Upper lobe of right lung (tissue), 1 donor: ENCODE measurements at regions not wholly inside any gene's neighbourhood (a gene's known extent, or its start where the extent isn't known, plus 50 kb on each side); places are given as distances from the start of the nearest gene placed in this dataset.

ENCODE experiments used
- ATAC-seq: fragments of 200-7000 bp; cut with Tn5 transposase; one replicate; pipeline ENCODE4 v1.9.1; 2020; ENCODE audit warnings: mild to moderate bottlenecking, moderate library complexity
- DNase-seq: peaks from one replicate; pipeline ENCODE4 v3.0.0-alpha.2; 2020
- H3K27ac ChIP-seq: fragments of 200-600 bp; one replicate; pipeline ENCODE4 v1.8.0; 2022
- H3K27me3 ChIP-seq: fragments of 200-600 bp; one replicate; pipeline ENCODE4 v1.8.0; 2022; ENCODE audit warnings: mild to moderate bottlenecking
- H3K36me3 ChIP-seq: fragments of 200-600 bp; one replicate; pipeline ENCODE4 v1.8.0; 2022
- H3K4me1 ChIP-seq: fragments of 200-600 bp; one replicate; pipeline ENCODE4 v1.8.0; 2022
- H3K4me3 ChIP-seq: fragments of 200-600 bp; one replicate; pipeline ENCODE4 v1.8.0; 2022; ENCODE audit warnings: mild to moderate bottlenecking
- H3K9me3 ChIP-seq: fragments of 200-600 bp; one replicate; pipeline ENCODE4 v1.8.0; 2022
- CTCF ChIP-seq: fragments of 200-600 bp; IDR thresholded peaks from one replicate; pipeline ENCODE4 v1.8.0; 2022; ENCODE audit warnings: antibody characterized with exemption
- intact Hi-C: fragments of 100-400 bp; cut with DNase I; formaldehyde crosslinking; loops from one replicate; pipeline ENCODE4 v1.11.0; 2022
- donor health status: DM: no; HTN: yes; CAD: no; lungs with severe emphysema.

- Histone ChIP-seq H3K27ac (no peak overlapping the region), H3K36me3 (no peaks in the 10 kb centered on the region), H3K4me1 (no peaks in the 10 kb centered on the region), H3K27me3 (peaks cover 8% of the 10 kb centered on the region), H3K4me3 (no peak overlapping the region), H3K9me3 (no peaks in the 10 kb centered on the region)
- no peak for TF ChIP-seq CTCF
- DNase-seq (no peak), ATAC-seq (no peak)
- intact Hi-C loops, result no loop called here
These were observed 81.5 kb upstream of the NTRK3 start for GRCh38 chr15:88337993-88338392.

- ATAC-seq, result no peak
- Histone ChIP-seq H3K36me3 (no peaks in the 10 kb centered on the region), H3K9me3 (no peaks in the 10 kb centered on the region), H3K4me1 (no peaks in the 10 kb centered on the region), H3K27me3 (peaks cover 13% of the 10 kb centered on the region), H3K4me3 (no peak overlapping the region), H3K27ac (no peak overlapping the region)
- no peak for DNase-seq
- intact Hi-C loops, result no loop called here
- TF ChIP-seq CTCF, result no peak
These were observed 78.5 kb upstream of the NTRK3 start for GRCh38 chr15:88335074-88335473.

GRCh38 chr15:88334436-88334835 is 77.9 kb upstream of the NTRK3 start:
- no peak for TF ChIP-seq CTCF
- DNase-seq, result no peak
- H3K27ac ChIP-seq, result no peak overlapping the region

GRCh38 chr15:88331291-88331690 is 74.8 kb upstream of the NTRK3 start:
- no peaks in the 10 kb centered on the region for H3K9me3 ChIP-seq
- peak; percentile 67 for ATAC-seq
- peaks cover 13% of the 10 kb centered on the region for H3K27me3 ChIP-seq
- no peak overlapping the region for H3K27ac ChIP-seq
- no peak for DNase-seq
- intact Hi-C loops, result no loop called here
- no peaks in the 10 kb centered on the region for H3K36me3 ChIP-seq
- peak; percentile 41 for TF ChIP-seq CTCF
- H3K4me3 ChIP-seq, result no peak overlapping the region
- H3K4me1 ChIP-seq, result no peaks in the 10 kb centered on the region

More at GRCh38 chr15:88334436-88334835, 77.9 kb upstream of the NTRK3 start:
- no peak overlapping the region for H3K4me3 ChIP-seq
- no peak for ATAC-seq
- H3K9me3 ChIP-seq, result no peaks in the 10 kb centered on the region
- H3K4me1 ChIP-seq, result no peaks in the 10 kb centered on the region
- no peaks in the 10 kb centered on the region for H3K36me3 ChIP-seq
- peaks cover 13% of the 10 kb centered on the region for H3K27me3 ChIP-seq
- intact Hi-C loops, result no loop called here

GRCh38 chr15:88326924-88327323 is 70.4 kb upstream of the NTRK3 start:
- Histone ChIP-seq H3K4me1 (no peaks in the 10 kb centered on the region), H3K36me3 (no peaks in the 10 kb centered on the region), H3K27ac (no peak overlapping the region), H3K9me3 (no peaks in the 10 kb centered on the region), H3K4me3 (no peak overlapping the region), H3K27me3 (peaks cover 9% of the 10 kb centered on the region)
- ATAC-seq, result no peak
- no peak for DNase-seq
- intact Hi-C loops, result no loop called here
- no peak for TF ChIP-seq CTCF

GRCh38 chr15:88324741-88325065 is 68.2 kb upstream of the NTRK3 start:
- no peak for DNase-seq
- Histone ChIP-seq H3K4me3 (no peak overlapping the region), H3K36me3 (no peaks in the 10 kb centered on the region), H3K27ac (no peak overlapping the region), H3K4me1 (no peaks in the 10 kb centered on the region), H3K27me3 (peaks cover 9% of the 10 kb centered on the region), H3K9me3 (no peaks in the 10 kb centered on the region)
- no peak for ATAC-seq
- intact Hi-C loops, result no loop called here
- TF ChIP-seq CTCF, result no peak
